ENCODE measurements at regions not wholly inside any gene's neighbourhood (a gene's known extent, or its start where the extent isn't known, plus 50 kb on each side); places are given as distances from the start of the nearest gene placed in this dataset.

DNA sequence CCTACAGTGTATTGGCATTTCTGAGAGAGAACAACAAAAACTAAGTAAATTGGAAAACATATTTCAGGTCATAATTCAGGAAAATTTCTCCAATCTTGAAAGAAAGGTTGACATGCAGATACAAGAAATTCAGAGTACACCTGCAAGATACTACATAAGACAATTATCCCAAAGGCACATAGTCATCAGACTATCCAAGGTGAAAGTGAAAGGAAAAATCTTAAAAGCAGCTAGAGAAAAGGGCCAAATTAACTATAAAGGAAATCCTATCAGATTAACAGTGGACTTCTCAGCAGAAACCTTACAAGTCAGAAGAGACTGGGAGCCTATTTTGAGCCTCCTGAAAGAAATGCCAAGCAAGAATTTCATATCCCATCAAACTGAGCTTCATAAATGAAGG lies 449.0 kb upstream of the MMADHC start:
- no peak for DNase-seq

DNA sequence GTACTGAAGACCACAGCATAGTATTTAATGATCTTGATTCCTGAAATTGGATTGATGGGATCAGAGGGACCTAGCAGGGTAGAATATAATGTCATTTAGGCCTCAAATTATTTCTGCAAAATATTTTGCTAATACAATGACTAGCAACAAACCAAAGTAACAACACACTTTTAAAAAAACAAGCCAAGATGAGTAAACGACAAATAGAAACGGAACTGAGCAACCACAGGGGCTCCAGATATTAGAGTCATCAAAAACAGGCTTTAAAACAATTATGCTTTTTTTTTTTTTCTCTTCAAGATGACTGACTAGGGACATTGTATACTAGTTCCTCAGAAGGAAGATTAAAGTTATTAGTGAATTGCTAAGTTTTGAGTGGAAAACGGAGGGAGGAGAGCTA lies 447.1 kb upstream of the MMADHC start:
- DNase-seq, result no peak

- no peak for DNase-seq
These were observed 443.0 kb upstream of the MMADHC start for GRCh38 chr2:150030436-150031190.

DNA sequence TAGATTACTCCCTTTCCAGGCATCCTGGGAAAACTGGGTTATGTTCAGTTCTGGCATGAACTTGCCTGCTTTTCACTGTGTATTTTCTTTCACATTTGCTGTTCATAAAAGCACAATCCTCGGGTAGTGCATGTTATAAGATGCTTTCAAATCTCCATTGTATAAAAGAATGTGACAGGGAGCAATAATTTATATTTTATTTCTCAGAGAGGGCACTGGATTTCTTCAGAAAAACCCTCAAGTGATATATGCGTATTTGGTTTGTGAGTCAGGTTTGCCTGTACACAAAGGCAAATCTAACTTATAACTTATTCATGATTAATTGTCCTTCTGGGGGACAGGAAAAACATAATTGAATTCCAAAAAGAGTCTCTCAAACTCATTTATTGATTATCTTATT lies 440.7 kb upstream of the MMADHC start:
- DNase-seq, result no peak

- no peak for DNase-seq
These were observed 439.6 kb upstream of the MMADHC start for GRCh38 chr2:150027164-150027563.

DNA sequence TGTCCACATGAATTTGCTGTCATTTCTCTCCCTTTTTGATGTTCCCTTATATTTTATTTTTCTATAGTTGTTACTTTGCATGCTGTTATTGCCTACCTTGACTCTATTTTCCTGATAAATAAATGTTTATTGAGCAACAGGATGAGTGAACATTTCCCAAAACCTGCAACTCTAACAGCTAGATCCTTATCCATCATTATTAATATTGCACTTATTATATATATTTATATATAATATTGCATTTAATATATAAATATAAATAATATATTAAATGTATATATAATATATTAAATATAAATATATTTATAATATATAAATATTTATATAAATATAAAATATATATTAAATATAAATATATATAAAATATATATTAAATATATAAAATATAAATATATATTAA lies 436.1 kb upstream of the MMADHC start:
- DNase-seq, result no peak

GRCh38 chr2:150023044-150023443 lies 435.5 kb upstream of the MMADHC start:
- no peak for DNase-seq

DNA sequence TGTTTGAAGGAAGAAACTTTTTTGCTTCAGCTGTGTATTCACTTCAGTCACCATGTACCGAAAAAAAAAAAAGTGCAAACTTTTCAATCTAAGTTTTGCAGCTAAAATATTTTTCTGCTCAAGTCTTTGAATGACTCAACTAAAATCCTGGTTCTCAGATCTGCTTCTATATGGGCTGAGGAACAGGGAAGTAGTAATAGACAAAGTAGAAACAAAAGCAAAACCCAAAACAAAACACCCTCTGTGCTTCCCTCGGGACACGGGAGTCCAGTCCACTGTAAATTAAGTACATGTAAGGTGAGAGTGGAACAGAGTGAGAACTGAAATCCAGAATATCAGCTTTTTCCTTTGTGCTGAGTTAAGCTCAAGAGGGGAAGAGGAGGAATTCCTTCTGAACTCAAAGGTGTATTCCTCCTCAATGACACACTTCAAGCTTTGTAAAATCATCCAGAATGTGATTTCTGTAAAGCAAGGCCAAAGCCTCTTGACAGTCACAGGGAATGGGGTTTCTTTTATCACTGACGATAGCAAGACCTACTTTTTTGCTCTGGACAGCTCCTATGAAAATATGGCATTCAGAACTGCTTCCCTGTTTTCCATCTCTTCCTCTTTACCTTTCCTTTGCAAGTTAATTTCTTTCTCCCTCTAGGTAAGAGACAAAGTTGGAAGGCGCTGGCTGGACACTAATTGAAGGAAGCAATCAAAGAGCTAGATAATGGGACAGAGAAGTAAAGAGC lies 433.5 kb upstream of the MMADHC start:
- DNase-seq, result no peak

GRCh38 chr2:150020221-150020620 lies 432.6 kb upstream of the MMADHC start:
- DNase-seq, result no peak

GRCh38 chr2:150019063-150019462 lies 431.5 kb upstream of the MMADHC start:
- no peak for DNase-seq

DNA sequence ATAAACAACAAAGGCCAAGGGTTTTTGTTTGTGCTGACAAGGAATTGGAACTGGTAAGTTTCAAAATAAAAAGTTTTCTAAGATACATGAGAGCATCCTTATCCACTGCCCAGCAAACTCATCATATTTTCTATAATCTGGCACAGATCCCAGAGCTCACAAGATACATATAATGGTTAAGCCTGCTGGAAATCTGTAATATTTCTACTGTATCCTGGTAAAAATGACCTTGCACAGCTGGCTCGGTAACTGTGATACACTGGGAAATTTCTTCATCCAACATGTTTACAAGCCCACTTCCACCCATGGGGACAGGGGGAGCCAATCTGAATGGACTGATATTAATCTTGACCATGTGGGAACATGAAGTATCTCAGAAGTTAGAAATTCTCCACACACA lies 425.4 kb upstream of the MMADHC start:
- DNase-seq, result no peak

GRCh38 chr2:150011161-150011730 lies 423.7 kb upstream of the MMADHC start:
- no peak for DNase-seq

- DNase-seq, result no peak
These were observed 421.3 kb upstream of the MMADHC start for GRCh38 chr2:150008901-150009300.

GRCh38 chr2:150007815-150008430 lies 420.3 kb upstream of the MMADHC start:
- no peak for DNase-seq

DNA sequence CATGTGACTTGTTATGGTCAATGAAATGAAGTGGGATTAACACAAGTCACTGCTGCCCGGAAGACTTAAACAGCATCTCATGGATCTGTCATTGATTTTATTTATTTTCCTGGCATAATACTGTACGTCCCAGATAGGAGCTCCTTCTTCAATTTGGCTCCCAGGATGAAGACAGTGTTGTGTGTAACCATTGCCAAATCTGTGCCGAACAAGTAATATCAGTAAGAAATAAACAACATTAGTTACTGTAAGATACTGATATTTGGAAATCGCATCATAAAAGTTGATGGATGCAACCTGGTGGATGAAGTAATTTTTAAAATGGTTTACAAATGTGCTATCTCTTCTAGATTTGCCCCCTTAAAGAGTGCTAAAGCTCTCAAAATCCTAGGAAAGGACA lies 419.0 kb upstream of the MMADHC start:
- no peak for DNase-seq

- no peak for DNase-seq
These were observed 416.0 kb upstream of the MMADHC start for GRCh38 chr2:150003544-150003943.

GRCh38 chr2:150001788-150002187 lies 414.2 kb upstream of the MMADHC start:
- DNase-seq, result no peak

- no peak for DNase-seq
These were observed 409.3 kb upstream of the MMADHC start for GRCh38 chr2:149996901-149997300.

GRCh38 chr2:149994057-149994728 lies 406.6 kb upstream of the MMADHC start:
- no peak for DNase-seq

DNA sequence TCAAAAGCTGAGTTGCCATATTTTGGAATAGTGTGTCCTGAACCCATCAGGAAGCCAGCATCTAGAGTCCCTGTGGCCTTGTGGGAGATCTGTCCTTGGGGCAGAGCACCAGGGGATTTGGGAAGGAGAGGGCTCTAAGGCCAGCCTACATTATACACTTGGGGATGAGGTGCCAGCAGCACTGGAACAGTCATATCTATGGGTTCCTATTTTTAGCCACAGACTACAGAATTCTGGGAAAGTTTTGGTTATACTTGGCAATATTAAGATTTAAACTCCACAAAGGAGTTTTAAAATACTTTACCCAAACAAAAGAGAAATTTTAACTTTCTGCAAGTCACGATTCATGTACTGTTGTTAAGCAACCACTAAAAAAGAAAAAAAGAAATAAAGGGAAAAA lies 405.7 kb upstream of the MMADHC start:
- DNase-seq, result no peak

DNA sequence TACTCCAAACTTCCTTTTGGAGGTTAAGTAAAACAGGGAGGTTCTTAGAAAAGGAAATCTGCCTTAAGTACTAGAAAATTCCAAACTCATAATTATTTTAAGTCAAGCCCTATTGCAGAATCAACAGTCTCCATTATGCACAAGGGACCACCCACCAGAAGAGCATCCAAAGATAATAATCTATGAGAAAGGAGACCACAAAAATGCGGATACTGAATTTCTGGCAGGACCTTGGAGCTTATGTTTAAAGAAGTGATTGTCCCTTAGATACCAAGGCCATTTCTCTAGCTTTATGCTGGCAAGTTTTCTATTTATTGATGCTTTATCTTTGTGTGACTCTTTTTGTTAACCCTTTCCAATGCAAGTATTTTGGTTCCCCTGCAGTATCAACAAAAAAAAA lies 404.0 kb upstream of the MMADHC start:
- DNase-seq, result no peak

GRCh38 chr2:149990965-149991364 lies 403.4 kb upstream of the MMADHC start:
- DNase-seq, result no peak

DNA sequence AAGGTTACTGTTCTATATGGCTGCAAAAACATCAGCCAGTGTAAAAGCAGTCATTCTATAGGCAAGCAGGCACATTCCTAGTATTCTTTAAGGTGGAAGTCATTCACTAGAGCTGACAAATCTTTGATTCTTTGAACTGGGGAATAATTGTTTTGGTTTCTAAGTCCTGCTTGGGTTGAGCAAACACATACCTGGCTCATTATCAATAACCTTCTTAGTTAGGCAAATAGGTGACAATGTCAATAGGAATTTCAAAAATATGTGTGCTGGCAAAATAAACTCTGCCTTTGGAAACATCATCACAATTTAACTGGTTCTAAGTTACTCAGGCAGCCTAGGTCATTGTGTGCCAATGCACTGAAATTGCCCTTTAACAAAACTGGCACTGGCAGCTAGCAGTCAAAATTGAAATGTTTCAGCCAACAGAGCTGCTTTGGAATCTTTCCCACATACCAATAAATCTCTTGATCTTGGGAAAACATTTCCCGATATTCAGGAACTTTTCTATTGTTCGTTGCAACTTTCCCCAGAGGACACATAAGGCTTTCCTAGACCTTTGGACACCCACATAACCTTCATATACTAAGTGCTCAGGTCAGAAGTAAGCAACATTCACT lies 402.0 kb upstream of the MMADHC start:
- no peak for DNase-seq

All from hematopoietic multipotent progenitor cell treated with erythropoietin and hydrocortisone succinate and interleukin-3 and kit ligand, for 8 days (in vitro differentiated cells).